Adipocyte (in vitro differentiated cells): ENCODE measurements at regions not wholly inside any gene's neighbourhood (a gene's known extent, or its start where the extent isn't known, plus 50 kb on each side); places are given as distances from the start of the nearest gene placed in this dataset.

ENCODE experiments used
- DNase-seq: peaks from one replicate; pipeline ENCODE4 v3.0.0-alpha.2; 2015; ENCODE audit warnings: low read depth
- H3K27me3 ChIP-seq: replicated peaks from 2 replicates; pipeline ENCODE4 v1.7.0; 2013; ENCODE audit warnings: mild to moderate bottlenecking, low read length, moderate library complexity; ENCODE audit not compliant: control insufficient read depth, insufficient read depth
- H3K36me3 ChIP-seq: 2 replicates; pipeline ENCODE4 v1.7.0; 2013; ENCODE audit warnings: low read length, mild to moderate bottlenecking, moderate library complexity; ENCODE audit not compliant: control insufficient read depth, insufficient read depth, severe bottlenecking
- H3K4me1 ChIP-seq: 2 replicates; pipeline ENCODE4 v1.7.0; 2013; ENCODE audit warnings: mild to moderate bottlenecking, low read length, moderate library complexity; ENCODE audit not compliant: control insufficient read depth, insufficient read depth
- H3K4me3 ChIP-seq: 2 replicates; pipeline ENCODE4 v1.7.0; 2013; ENCODE audit warnings: mild to moderate bottlenecking, low read length, moderate library complexity
- H3K9ac ChIP-seq: 2 replicates; pipeline ENCODE4 v1.7.0; 2013; ENCODE audit warnings: mild to moderate bottlenecking, low read length, moderate library complexity
- H3K9me3 ChIP-seq: 2 replicates; pipeline ENCODE4 v1.7.0; 2013; ENCODE audit warnings: mild to moderate bottlenecking, low read length, moderate library complexity; ENCODE audit not compliant: control insufficient read depth

DNA sequence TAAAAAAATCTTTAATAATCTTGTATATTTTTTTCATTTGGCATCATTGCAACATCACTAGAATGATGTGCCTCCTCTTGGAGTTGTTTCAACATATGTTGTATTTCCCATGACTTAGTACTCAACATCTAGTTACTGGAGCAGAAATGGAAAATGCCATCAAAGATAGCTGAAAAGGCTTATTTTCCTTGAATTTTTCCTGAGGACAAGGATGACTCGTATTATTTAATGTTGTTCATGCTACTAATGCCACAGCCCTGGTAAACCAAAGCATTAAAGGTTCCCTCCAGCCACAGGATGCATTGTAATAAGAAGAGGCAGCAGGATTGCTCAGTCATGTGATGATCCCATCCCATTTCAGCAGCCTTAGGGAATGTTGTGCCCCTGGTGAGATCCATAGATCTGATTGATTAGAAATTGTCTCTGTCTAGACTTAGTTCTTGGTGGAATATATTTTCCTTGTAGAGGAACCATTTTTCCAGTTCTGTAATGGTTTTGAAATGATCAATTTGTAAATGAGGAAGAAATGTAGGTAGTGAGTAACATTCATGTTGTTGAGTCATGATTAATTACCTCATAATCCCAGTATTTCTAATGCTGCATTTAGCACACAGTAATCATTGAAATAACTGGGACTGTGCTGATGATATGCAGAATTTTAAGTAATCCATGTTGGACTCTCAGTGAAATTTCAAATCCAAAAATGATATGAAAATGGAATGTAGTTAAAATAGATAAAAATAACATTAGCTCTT, 91.3 kb upstream of the SMIM30 start:
- Histone ChIP-seq H3K4me1 (peaks cover 12% of the 10 kb centered on the region), H3K27me3 (no peaks in the 10 kb centered on the region), H3K36me3 (no peaks in the 10 kb centered on the region), H3K4me3 (no peak overlapping the region), H3K9me3 (no peaks in the 10 kb centered on the region), H3K9ac (no peak overlapping the region)
- peak; percentile 51 for DNase-seq

DNA sequence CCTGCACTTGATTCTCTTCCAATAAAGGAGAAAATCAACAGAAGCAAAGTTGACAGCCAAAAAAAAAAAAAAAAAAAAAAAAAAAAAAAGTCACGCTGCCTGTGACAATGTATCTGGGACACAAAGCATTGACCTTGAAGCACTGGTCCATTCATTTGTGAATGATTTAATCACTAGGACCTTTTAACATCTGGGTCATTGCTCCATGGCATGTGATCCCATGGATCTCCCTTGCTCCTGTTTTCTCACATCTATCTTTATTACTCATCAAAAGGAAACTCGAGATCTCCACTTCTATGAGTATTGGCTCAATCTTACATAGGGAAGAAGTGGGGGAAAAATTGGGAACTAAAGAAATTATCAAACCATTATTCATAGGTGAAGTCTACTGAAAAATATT, 89.6 kb upstream of the SMIM30 start:
- Histone ChIP-seq H3K27me3 (no peaks in the 10 kb centered on the region), H3K4me3 (no peak overlapping the region), H3K9me3 (no peaks in the 10 kb centered on the region), H3K9ac (no peak overlapping the region), H3K36me3 (no peaks in the 10 kb centered on the region), H3K4me1 (peaks cover 12% of the 10 kb centered on the region)
- no peak for DNase-seq

DNA sequence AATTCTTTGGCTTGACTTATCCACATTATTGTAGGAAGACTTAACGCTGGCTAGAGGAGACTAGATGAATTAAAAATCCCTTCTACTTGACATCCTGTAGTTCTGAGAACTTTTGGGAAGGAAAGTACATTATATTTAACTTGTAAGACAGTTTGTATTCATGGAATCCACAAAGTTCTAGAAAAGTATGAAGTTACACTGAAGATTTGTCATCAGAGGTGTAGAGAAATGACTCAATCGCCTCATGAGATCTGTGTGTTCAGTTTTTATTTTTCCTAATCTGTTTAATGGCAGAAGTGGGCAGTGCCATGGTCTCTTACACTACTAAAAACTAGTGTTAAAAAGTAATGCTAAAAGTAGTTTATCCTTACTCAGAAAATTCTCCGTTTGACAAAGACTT, 89.1 kb upstream of the SMIM30 start:
- no peaks in the 10 kb centered on the region for H3K36me3 ChIP-seq
- H3K27me3 ChIP-seq = no peaks in the 10 kb centered on the region
- H3K4me3 ChIP-seq = no peak overlapping the region
- H3K9ac ChIP-seq = no peak overlapping the region
- no peaks in the 10 kb centered on the region for H3K9me3 ChIP-seq
- peaks cover 12% of the 10 kb centered on the region for H3K4me1 ChIP-seq
- no peak for DNase-seq

DNA sequence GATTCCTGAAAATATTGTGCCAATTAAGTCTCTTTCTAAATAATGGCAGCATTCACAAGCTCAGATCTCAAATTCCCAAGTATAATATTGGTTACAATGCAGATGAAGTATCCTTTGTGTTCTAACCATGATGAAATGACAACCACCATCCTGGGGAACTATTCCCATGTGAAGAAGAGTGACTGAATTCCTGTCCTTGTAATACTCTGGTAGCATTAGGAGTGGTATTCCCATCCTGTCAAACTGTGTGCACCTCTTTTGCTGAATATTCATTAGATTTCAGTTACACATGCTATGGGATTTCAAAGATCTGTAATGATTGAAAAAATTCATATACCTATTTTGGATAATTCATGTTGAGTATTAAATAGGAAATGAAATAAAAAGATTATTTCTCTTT, 86.1 kb upstream of the SMIM30 start:
- H3K36me3 ChIP-seq = no peaks in the 10 kb centered on the region
- no peaks in the 10 kb centered on the region for H3K27me3 ChIP-seq
- DNase-seq = no peak
- no peak overlapping the region for H3K9ac ChIP-seq
- H3K9me3 ChIP-seq = no peaks in the 10 kb centered on the region
- H3K4me3 ChIP-seq = no peak overlapping the region
- H3K4me1 ChIP-seq = peaks cover 15% of the 10 kb centered on the region

DNA sequence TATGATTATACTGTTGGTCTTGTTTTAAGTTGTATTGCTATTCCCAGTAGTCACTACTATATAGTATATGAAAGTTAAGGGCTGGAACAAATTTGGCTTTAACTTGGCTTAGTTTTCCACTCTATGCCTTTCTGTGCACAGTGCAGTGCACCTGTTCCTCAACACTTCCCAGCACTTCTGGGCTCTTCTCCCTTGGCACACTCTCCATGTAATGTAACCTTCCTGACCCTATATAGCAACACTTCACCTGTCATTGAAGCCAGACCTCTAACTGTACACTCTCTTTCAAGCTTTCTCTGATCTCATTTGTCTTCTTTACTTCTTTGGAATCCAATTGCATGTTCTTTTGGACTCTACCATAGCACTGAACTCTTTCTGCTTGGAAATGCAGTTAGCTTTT, 83.9 kb upstream of the SMIM30 start:
- no peak for DNase-seq
- H3K4me1 ChIP-seq = peaks cover 32% of the 10 kb centered on the region
- no peaks in the 10 kb centered on the region for H3K27me3 ChIP-seq
- no peak overlapping the region for H3K9ac ChIP-seq
- no peak overlapping the region for H3K4me3 ChIP-seq
- H3K9me3 ChIP-seq = no peaks in the 10 kb centered on the region
- H3K36me3 ChIP-seq = no peaks in the 10 kb centered on the region

DNA sequence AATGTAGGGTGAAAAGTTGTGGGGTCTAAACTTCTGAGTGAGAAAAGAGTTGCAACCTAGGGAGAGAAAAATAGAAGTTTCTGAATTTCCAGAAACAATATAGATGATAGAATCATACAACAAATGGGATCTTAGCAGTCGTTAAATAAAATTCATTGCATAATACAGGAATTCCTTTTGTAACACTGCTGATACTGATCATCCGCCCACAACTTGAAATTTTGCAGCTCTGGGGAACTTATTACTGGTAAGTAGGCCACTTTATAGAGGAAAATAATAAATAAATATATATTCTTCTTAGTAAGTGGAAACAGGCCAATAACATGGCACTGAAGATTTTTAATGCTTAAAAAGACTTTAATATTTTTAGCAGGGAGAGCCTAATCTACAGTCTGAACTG, 81.9 kb upstream of the SMIM30 start:
- no peak overlapping the region for H3K9ac ChIP-seq
- DNase-seq = no peak
- peaks cover 40% of the 10 kb centered on the region for H3K4me1 ChIP-seq
- H3K9me3 ChIP-seq = no peaks in the 10 kb centered on the region
- no peaks in the 10 kb centered on the region for H3K36me3 ChIP-seq
- no peak overlapping the region for H3K4me3 ChIP-seq
- H3K27me3 ChIP-seq = no peaks in the 10 kb centered on the region

DNA sequence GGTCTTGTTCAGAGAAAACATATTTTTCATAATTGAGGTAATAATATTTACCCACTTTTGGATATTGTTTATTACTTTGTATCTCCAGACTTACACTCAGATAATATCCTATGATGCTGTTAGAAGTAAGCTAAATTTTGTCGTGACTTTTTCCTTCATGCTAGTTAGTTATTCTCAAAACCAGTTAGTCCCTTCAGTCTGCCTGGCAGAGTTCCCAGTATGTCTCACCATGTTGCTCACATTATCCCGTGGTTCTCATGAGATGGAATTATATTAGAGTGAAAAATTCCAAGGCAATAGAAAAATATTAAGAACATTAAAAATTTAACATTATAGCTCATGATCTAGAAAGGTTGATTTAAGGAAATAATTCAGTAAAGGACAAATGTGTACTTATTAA, 81.5 kb upstream of the SMIM30 start:
- Histone ChIP-seq H3K36me3 (no peaks in the 10 kb centered on the region), H3K27me3 (no peaks in the 10 kb centered on the region), H3K9ac (peak overlapping the region; percentile 38), H3K9me3 (no peaks in the 10 kb centered on the region), H3K4me1 (peaks cover 40% of the 10 kb centered on the region), H3K4me3 (no peak overlapping the region)
- DNase-seq = peak; percentile 53

DNA sequence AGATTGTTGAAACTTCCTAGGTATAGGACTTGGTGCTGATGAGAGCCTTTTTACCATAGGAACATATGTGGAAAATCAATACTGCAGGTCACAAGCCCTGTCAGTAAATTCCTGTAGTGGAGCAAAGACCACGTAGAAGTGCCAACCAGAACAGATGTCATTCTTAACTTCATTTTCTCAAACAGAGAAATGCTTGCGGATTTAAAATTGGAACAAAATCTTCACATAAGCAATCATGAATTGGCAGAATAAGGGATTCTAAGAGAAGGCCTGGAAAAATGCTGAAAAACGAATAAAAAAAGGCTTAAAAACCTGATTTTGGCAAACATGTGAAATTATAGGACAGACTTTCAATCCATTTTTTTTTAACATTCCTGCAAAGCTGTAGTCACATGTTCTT, 80.8 kb upstream of the SMIM30 start:
- peak overlapping the region; percentile 38 for H3K9ac ChIP-seq
- no peak for DNase-seq
- no peaks in the 10 kb centered on the region for H3K27me3 ChIP-seq
- H3K4me1 ChIP-seq = peaks cover 40% of the 10 kb centered on the region
- no peak overlapping the region for H3K4me3 ChIP-seq
- no peaks in the 10 kb centered on the region for H3K9me3 ChIP-seq
- no peaks in the 10 kb centered on the region for H3K36me3 ChIP-seq

DNA sequence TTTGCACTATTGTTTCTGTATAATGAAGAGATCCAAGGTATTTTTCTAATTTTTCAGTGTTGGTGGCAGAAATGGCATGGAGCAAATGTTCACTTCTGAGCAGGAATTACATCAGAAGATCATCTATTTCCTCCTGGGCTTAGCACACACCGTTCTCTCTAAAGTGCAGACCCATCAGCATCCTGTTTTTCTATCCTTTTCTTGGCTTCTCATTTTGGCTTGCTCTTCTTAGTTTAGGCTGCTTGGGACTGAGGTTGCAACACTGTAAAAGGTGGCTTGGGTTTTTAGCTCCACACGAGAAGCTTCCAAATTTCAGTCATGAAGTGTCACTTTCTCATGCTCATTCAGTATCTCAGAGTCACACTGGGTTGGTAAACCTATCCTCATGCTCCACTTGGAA, 79.9 kb upstream of the SMIM30 start:
- no peak overlapping the region for H3K4me3 ChIP-seq
- no peaks in the 10 kb centered on the region for H3K9me3 ChIP-seq
- H3K9ac ChIP-seq = peak overlapping the region; percentile 38
- H3K36me3 ChIP-seq = no peaks in the 10 kb centered on the region
- peak; percentile 23 for DNase-seq
- H3K27me3 ChIP-seq = no peaks in the 10 kb centered on the region
- peaks cover 40% of the 10 kb centered on the region for H3K4me1 ChIP-seq

DNA sequence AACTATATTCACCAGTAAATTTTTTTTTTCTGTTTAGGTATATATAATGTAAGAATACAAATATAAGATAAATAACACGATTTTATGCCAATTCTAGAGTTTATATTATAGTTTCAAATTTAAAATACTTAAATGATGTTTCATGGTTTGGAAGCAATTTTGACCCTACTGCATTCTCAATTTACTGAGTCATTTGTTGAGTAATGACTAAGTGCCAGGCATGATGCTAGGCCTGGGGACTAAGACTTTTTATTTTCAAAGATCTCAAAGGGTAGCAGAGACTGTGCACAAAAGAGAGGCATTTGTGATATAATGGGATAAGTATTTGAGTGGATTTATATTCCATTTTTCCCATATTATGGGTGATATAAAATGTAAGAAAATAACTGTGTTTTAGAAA, 78.9 kb upstream of the SMIM30 start:
- no peak overlapping the region for H3K4me3 ChIP-seq
- DNase-seq = peak; percentile 84
- no peaks in the 10 kb centered on the region for H3K9me3 ChIP-seq
- no peaks in the 10 kb centered on the region for H3K27me3 ChIP-seq
- H3K9ac ChIP-seq = no peak overlapping the region
- peaks cover 40% of the 10 kb centered on the region for H3K4me1 ChIP-seq
- no peaks in the 10 kb centered on the region for H3K36me3 ChIP-seq

DNA sequence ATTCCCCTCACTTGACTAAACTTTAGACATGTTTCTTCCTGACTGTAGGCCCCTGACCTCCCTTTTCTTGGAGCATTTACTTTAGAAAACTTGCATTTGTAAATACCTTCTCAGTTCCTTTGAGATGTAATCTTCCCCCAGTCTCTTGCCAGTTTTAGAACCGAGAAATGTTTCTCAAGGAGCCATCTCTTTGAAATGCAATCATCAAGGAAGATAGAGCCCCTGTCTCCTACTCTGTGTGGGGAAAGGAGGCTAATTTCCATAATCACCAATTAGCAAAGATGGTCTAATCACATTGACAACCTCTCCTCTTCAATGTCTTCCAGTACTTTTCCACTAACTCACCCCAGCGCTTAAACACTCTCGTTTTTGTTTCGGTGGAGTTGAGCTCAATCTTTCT, 70.0 kb upstream of the SMIM30 start:
- no peaks in the 10 kb centered on the region for H3K9me3 ChIP-seq
- H3K9ac ChIP-seq = no peak overlapping the region
- no peaks in the 10 kb centered on the region for H3K27me3 ChIP-seq
- H3K4me3 ChIP-seq = no peak overlapping the region
- DNase-seq = no peak
- H3K4me1 ChIP-seq = no peaks in the 10 kb centered on the region
- H3K36me3 ChIP-seq = no peaks in the 10 kb centered on the region

DNA sequence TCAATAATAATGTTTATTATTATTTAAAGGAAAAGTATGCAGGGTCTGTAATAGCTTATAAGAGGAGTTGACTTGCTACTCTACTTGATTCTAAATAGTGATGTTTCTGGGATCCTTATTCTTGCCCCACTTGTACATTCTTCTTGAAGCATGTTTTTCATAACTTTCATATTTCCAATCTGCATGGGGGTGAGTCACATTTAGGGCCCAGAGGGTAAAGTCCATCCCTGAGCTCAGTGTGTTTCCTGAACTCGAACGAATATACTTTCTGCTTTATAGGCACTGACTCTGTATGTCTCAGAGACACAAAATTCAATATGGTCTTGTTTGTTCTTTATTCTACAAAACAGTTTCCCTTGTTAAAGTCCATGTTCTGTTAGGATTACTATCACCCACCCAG, 61.0 kb upstream of the SMIM30 start:
- Histone ChIP-seq H3K36me3 (no peaks in the 10 kb centered on the region), H3K9me3 (no peaks in the 10 kb centered on the region), H3K4me1 (peaks cover 10% of the 10 kb centered on the region), H3K27me3 (no peaks in the 10 kb centered on the region), H3K4me3 (no peak overlapping the region), H3K9ac (no peak overlapping the region)
- peak; percentile 52 for DNase-seq
